ENCODE measurements at regions not wholly inside any gene's neighbourhood (a gene's known extent, or its start where the extent isn't known, plus 50 kb on each side); places are given as distances from the start of the nearest gene placed in this dataset.

DNA sequence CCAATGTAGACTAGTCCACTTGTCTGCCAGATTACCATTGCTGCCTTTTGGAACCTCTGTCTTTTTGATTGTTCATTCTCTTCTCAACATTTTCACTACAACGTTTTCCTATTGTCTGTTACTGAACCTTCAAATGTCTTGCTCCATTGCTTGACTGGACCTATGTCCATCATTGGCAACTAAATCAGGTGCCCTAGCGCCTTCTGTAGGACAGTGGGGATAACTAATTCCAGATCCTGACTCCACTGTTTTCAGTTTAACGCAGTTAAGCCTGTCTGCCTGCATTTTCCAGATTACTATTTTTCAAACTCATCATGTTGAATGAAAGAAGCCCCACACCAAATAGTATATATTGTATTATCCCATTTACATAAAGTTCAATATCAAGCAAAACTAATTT lies 433.6 kb downstream of the RNF144B start:
- TF ChIP-seq, protein P1, sequence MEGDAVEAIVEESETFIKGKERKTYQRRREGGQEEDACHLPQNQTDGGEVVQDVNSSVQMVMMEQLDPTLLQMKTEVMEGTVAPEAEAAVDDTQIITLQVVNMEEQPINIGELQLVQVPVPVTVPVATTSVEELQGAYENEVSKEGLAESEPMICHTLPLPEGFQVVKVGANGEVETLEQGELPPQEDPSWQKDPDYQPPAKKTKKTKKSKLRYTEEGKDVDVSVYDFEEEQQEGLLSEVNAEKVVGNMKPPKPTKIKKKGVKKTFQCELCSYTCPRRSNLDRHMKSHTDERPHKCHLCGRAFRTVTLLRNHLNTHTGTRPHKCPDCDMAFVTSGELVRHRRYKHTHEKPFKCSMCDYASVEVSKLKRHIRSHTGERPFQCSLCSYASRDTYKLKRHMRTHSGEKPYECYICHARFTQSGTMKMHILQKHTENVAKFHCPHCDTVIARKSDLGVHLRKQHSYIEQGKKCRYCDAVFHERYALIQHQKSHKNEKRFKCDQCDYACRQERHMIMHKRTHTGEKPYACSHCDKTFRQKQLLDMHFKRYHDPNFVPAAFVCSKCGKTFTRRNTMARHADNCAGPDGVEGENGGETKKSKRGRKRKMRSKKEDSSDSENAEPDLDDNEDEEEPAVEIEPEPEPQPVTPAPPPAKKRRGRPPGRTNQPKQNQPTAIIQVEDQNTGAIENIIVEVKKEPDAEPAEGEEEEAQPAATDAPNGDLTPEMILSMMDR (conservative IDR thresholded peaks at IDR 0.05; ENCODE audit: low read length) = no peak
- DNase-seq (ENCODE audit: low read depth) = no peak

DNA sequence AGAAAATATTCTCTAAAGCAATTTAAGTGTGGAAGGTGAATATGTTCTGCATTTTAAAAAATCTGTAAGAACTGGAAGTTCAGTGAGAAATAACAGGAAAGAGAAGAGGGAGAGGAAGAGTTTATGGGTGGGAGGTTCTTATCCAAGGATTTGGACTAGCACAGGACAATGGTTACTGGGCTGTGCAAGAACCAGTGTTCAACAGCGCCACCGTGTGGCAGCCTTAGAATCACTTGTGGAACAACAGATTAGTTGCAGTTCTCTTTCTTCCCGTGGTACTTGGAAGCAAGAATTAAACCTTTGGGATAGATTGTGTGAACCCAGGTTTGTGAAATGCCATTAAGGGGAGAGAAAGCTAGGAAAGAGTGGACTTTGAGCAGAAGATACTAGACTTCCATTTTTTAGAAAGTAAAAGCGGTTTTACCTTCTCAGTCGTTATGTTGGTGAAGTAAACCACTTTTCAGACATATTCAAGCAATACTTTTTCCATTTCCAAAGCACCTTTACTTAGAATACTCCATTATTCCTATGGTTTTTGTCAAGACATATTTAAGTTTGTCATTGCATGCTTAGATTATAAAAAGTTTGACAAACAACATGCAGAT lies 436.7 kb downstream of the RNF144B start:
- no peak overlapping the region for H3K4me3 ChIP-seq (ENCODE audit: low read length)
- TF ChIP-seq, protein P1 (conservative IDR thresholded peaks at IDR 0.05; ENCODE audit: low read length) = peak; percentile 46
- peak; percentile 0 for DNase-seq (ENCODE audit: low read depth)

More for the DNA sequence above, 433.6 kb downstream of the RNF144B start:
- no peak overlapping the region for H3K4me3 ChIP-seq (ENCODE audit: low read length)

DNA sequence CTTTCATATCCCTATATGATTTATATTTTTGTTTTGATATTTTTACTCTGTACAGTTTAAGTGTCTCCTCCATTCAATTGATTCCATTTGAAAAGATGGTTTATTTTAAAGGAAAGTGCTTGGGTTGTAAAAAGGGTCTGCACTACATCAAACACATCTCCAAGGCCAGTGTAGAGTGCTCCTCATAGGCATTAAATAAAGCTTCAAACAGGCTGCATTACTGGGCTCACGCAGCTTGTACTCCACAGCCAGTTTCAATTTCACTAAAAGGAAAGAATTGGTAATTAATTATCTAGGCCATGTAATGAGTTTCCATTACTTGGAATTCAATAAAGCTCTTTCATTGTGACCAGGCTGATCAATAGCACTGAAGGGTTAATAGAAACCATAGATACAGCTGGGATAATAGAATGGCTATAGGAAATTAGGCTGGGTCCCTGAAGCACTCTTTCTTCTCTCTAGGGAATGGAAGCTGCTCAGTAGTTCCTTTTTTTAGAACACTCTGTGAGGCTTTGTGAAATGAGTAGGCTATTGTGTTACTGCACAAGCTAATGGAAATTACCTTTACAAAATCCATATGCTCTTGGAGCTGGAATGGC lies 442.2 kb downstream of the RNF144B start:
- no peak for DNase-seq (ENCODE audit: low read depth)
- TF ChIP-seq, protein P1 (conservative IDR thresholded peaks at IDR 0.05; ENCODE audit: low read length) = no peak
- H3K4me3 ChIP-seq (ENCODE audit: low read length) = no peak overlapping the region

DNA sequence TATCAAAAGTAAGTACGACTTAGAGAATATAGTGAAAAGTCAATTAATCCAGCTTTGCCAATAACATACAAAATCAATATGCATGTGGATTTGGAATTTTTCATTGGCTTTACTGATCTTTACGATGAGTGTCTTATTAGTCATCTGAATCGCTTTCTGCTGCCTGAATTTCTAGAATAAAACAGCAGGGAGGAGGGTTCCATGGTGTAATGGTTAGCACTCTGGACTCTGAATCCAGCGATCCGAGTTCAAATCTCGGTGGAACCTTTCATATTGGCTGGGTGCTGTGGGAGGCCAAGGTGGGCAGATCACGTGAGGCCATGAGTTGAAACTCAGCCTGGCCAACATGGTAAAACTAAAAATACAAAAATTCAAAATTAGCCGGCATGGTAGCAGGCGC lies 448.8 kb downstream of the RNF144B start:
- TF ChIP-seq, protein P1 (conservative IDR thresholded peaks at IDR 0.05; ENCODE audit: low read length) = no peak
- no peak for DNase-seq (ENCODE audit: low read depth)
- H3K4me3 ChIP-seq (ENCODE audit: low read length) = no peak overlapping the region

DNA sequence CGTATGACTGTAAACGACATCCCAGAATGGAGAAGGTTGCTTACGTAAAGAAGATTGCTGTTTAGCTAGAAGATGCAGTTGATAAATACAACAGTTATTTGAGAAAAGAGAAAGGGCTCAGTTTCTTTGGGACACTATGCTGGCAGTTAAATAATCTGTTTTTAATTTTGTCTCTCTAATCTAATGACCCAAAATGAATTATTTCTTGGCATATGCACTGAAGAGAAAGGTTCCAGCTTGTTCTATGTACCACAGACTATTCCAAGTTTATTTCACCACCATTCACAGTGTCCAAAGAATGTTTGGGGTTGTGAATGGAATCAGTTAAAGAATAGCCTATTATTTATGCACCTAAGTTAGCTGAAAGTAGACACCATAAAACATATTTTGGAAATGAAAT lies 449.9 kb downstream of the RNF144B start:
- H3K4me3 ChIP-seq (ENCODE audit: low read length) = no peak overlapping the region
- TF ChIP-seq, protein P1 (conservative IDR thresholded peaks at IDR 0.05; ENCODE audit: low read length) = no peak
- no peak for DNase-seq (ENCODE audit: low read depth)

DNA sequence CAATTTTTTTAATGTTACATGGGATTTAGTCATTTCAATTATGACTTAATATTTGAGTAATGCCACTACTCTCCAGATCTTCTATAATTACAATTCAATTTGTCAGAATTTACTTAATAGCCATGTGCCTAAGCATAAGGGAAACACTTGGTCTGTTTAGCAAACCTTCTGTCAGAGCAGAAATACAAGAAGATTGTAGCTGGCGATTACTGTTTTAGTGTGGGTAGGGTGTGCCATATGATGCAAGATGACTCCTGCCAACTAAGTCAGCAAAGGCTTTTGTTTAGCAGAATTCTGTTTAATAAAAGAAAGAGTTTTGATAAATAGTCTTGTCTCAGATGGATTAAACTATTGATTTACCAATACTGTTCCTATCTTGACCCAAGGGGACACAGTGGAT lies 455.4 kb downstream of the RNF144B start:
- DNase-seq (ENCODE audit: low read depth) = no peak
- TF ChIP-seq, protein P1 (conservative IDR thresholded peaks at IDR 0.05; ENCODE audit: low read length) = no peak
- H3K4me3 ChIP-seq (ENCODE audit: low read length) = no peak overlapping the region

DNA sequence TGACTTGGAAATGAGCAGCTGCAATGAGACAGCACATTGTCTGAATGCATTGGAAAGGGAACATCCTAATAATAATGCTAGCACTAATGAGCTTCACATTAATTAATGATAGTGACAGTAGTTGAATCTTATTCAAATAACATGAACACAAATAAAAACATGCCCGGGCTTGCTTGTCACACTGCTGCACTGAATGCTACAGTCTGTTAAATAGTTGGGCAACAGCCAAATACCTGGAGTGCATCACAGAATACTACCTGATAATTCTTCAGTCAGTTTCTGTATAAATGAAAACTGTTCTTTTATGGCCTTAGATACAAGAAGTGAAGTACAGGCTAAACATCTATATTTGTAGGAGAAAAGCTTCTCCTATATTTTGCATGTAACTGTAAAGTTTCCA lies 458.7 kb downstream of the RNF144B start:
- no peak overlapping the region for H3K4me3 ChIP-seq (ENCODE audit: low read length)
- TF ChIP-seq, protein P1 (conservative IDR thresholded peaks at IDR 0.05; ENCODE audit: low read length) = no peak
- no peak for DNase-seq (ENCODE audit: low read depth)
